Spleen (tissue), 11 donors: ENCODE measurements at regions not wholly inside any gene's neighbourhood (a gene's known extent, or its start where the extent isn't known, plus 50 kb on each side); places are given as distances from the start of the nearest gene placed in this dataset.

Experiments
- DNase-seq: peaks from one replicate; pipeline ENCODE4 v3.0.0-alpha.2; 2020
- H3K27ac ChIP-seq, 8 donors: fragments of 200-600 bp; sonication (generic) in 7 of 8; 1 replicate in 4 of 8; 2 replicates in 4 of 8; pipeline versions ENCODE4 v1.5.0 to v1.8.0; 2016 to 2021; ENCODE audit warnings: inconsistent platforms in 4 of 8, mild to moderate bottlenecking in 4 of 8, moderate library complexity in 1 of 8
- H3K27me3 ChIP-seq, 7 donors: fragments of 200-600 bp; sonication (generic) in 6 of 7; replicated peaks in 1 of 7; 1 replicate in 4 of 7; 2 replicates in 3 of 7; pipeline versions ENCODE4 v1.5.0 to v1.8.0; 2016 to 2021; ENCODE audit warnings: inconsistent platforms in 3 of 7, mild to moderate bottlenecking in 1 of 7
- H3K36me3 ChIP-seq, 6 donors: fragments of 200-600 bp; sonication (generic) in 5 of 6; 1 replicate in 4 of 6; 2 replicates in 2 of 6; pipeline versions ENCODE4 v1.5.0 to v1.8.0; 2016 to 2021; ENCODE audit warnings: inconsistent platforms in 2 of 6
- H3K4me1 ChIP-seq, 6 donors: fragments of 200-600 bp; sonication (generic) in 5 of 6; 1 replicate in 3 of 6; 2 replicates in 3 of 6; pipeline versions ENCODE4 v1.5.0 to v1.8.0; 2016 to 2021; ENCODE audit warnings: inconsistent platforms in 3 of 6
- H3K4me3 ChIP-seq, 8 donors: fragments of 200-600 bp; sonication (generic) in 7 of 8; 1 replicate in 4 of 8; 2 replicates in 4 of 8; pipeline versions ENCODE4 v1.5.0 to v1.8.0; 2016 to 2021; ENCODE audit warnings: inconsistent platforms in 4 of 8, mild to moderate bottlenecking in 4 of 8, moderate library complexity in 2 of 8
- H3K9me3 ChIP-seq, 8 donors: fragments of 200-600 bp; sonication (generic) in 7 of 8; 1 replicate in 4 of 8; 2 replicates in 4 of 8; pipeline versions ENCODE4 v1.5.0 to v1.8.0; 2016 to 2021; ENCODE audit warnings: inconsistent platforms in 4 of 8
- POLR2A ChIP-seq, 3 donors: fragments of 450-650 bp; IDR thresholded peaks; one replicate each; pipeline ENCODE4 v1.5.1; 2017; ENCODE audit warnings: antibody characterized with exemption in 3 of 3, mild to moderate bottlenecking in 1 of 3
- POLR2AphosphoS5 ChIP-seq, 3 donors: sonication (generic); formaldehyde crosslinking; IDR thresholded peaks; one replicate each; pipeline ENCODE4 v1.5.1; 2017; ENCODE audit warnings: antibody characterized with exemption in 3 of 3
- WGBS, 5 donors: extraction: QIAGEN DNeasy Blood & Tissue Kit in 3 of 5; methylation state at CpG; one replicate each; pipeline versions ENCODE4 v1.1.5 to v1.1.7; 2013 to 2018; 5-methylcytosine and 5-hydroxymethylcytosine counted together
- intact Hi-C: fragments of 100-400 bp; cut with DNase I; formaldehyde crosslinking; loops from one replicate; pipeline ENCODE4 v1.15.0; 2023; ENCODE audit warnings: low total_unique reads
- TF ChIP-seq, protein P1 (sequence below), 11 experiments: fragments of 200-600 bp in 7 of 11; fragments of 450-650 bp in 4 of 11; sonication (generic) in 4 of 11; IDR thresholded peaks in 8 of 11; conservative IDR thresholded peaks in 3 of 11; 1 replicate in 7 of 11; 2 replicates in 4 of 11; pipeline versions ENCODE4 v1.4.0 to v1.8.0; 2016 to 2021; ENCODE audit warnings: antibody characterized with exemption in 11 of 11, inconsistent platforms in 4 of 11, mild to moderate bottlenecking in 1 of 11
- donor health status: healthy with polysubstance abuse.
- donor health status: DM: no; HTN: no; CAD: no; lungs with moderate emphysema.
- donor health status: DM: no; HTN: no; CAD: no.
- donor health status: Bipolar disorder and iron deficiency.
- donor health status: healthy.
- donor health status: DM: no; HTN: no; CAD: no.
- donor health status: DM: yes; HTN: yes; CAD: no.

- TF ChIP-seq POLR2AphosphoS5 (IDR thresholded peaks at IDR 0.05) (no peak), POLR2A (IDR thresholded peaks at IDR 0.05) (no peak)
- TF ChIP-seq, protein P1, sequence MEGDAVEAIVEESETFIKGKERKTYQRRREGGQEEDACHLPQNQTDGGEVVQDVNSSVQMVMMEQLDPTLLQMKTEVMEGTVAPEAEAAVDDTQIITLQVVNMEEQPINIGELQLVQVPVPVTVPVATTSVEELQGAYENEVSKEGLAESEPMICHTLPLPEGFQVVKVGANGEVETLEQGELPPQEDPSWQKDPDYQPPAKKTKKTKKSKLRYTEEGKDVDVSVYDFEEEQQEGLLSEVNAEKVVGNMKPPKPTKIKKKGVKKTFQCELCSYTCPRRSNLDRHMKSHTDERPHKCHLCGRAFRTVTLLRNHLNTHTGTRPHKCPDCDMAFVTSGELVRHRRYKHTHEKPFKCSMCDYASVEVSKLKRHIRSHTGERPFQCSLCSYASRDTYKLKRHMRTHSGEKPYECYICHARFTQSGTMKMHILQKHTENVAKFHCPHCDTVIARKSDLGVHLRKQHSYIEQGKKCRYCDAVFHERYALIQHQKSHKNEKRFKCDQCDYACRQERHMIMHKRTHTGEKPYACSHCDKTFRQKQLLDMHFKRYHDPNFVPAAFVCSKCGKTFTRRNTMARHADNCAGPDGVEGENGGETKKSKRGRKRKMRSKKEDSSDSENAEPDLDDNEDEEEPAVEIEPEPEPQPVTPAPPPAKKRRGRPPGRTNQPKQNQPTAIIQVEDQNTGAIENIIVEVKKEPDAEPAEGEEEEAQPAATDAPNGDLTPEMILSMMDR (IDR thresholded peaks at IDR 0.05 in 8 of 11, conservative IDR thresholded peaks at IDR 0.05 in 3 of 11): no peak
- intact Hi-C loops: no loop called here
- Histone ChIP-seq H3K27ac (peak overlapping the region in 6 of 8 donors; percentile 4 to 60 (median 38)), H3K4me3 (no peak overlapping the region), H3K36me3 (no peaks in the 10 kb centered on the region), H3K9me3 (no peaks in the 10 kb centered on the region), H3K4me1 (peaks cover 0 to 3% (median 0%) of the 10 kb centered on the region in 6 donors), H3K27me3 (no peaks in the 10 kb centered on the region)
- no peak for DNase-seq
- 63 to 74% (median 69%) methylated on average over 9 of the region's 9 CpGs for WGBS, 5 donors
These were observed 125.3 kb downstream of the TSHZ3 start for GRCh38 chr19:31223740-31224534.

DNA sequence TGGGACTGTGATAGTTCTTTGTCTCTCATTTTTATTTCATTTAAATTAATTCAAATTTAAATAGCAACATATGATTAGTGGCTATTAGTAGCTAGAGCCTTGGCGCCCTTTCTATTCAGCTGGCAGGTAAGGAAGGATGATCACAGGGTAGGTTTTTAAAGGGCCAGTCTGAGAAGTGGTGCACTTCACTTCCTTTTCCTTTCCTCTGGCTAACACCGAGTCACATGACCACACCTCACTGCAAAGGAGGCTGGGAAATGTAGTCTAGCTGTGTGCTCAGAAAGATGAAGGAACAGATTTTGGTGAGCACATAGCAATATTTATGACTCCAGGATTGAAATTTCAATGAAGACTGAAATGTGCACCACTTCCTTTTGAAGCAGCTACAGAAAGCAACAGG lies 128.7 kb downstream of the TSHZ3 start:
- DNase-seq: no peak
- H3K27me3 ChIP-seq: no peaks in the 10 kb centered on the region
- no peaks in the 10 kb centered on the region for H3K9me3 ChIP-seq
- intact Hi-C loops: no loop called here
- WGBS, 5 donors: 47 to 63% (median 57%) methylated on average over 2 of the region's 2 CpGs
- no peak overlapping the region for H3K4me3 ChIP-seq
- peaks cover 0 to 3% (median 0%) of the 10 kb centered on the region in 6 donors for H3K4me1 ChIP-seq
- no peak for TF ChIP-seq POLR2AphosphoS5 (IDR thresholded peaks at IDR 0.05)
- no peak for TF ChIP-seq POLR2A (IDR thresholded peaks at IDR 0.05)
- TF ChIP-seq, protein P1 (IDR thresholded peaks at IDR 0.05 in 8 of 11, conservative IDR thresholded peaks at IDR 0.05 in 3 of 11): no peak
- no peaks in the 10 kb centered on the region for H3K36me3 ChIP-seq
- no peak overlapping the region for H3K27ac ChIP-seq

GRCh38 chr19:31214997-31215396 lies 134.2 kb downstream of the TSHZ3 start:
- intact Hi-C loops: no loop called here
- Histone ChIP-seq H3K9me3 (no peaks in the 10 kb centered on the region), H3K36me3 (no peaks in the 10 kb centered on the region), H3K4me3 (no peak overlapping the region), H3K4me1 (peaks cover 0 to 11% (median 2%) of the 10 kb centered on the region in 6 donors), H3K27me3 (peaks cover 0 to 5% (median 0%) of the 10 kb centered on the region in 7 donors), H3K27ac (no peak overlapping the region)
- WGBS, 5 donors: 69 to 88% (median 78%) methylated on average over 2 of the region's 2 CpGs
- DNase-seq: no peak
- TF ChIP-seq, protein P1 (IDR thresholded peaks at IDR 0.05 in 8 of 11, conservative IDR thresholded peaks at IDR 0.05 in 3 of 11): no peak
- TF ChIP-seq POLR2A (IDR thresholded peaks at IDR 0.05): no peak

DNA sequence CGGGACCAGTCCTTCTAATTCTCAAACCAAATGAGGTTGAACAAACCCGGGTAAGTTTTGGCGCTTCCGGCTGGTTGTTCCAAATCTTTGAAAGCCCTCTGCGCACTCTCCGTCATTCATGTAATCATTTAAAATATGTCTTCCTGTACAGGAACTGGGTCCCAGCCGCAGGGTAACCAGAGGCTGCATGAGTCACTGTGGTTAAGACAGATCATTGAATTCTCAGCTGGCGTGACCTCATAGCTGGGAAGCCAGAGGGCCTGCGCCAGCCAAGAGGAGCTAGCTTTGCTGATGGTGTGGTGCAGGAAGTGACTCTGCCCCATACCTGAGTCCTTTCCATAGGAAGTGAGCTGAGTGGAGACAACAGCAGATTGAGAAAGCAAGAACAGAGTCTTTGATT lies 135.2 kb downstream of the TSHZ3 start:
- H3K9me3 ChIP-seq: no peaks in the 10 kb centered on the region
- TF ChIP-seq POLR2A (IDR thresholded peaks at IDR 0.05) (no peak), POLR2AphosphoS5 (IDR thresholded peaks at IDR 0.05) (peak in 2 of 3 donors; percentile 45 to 75)
- intact Hi-C loops: no loop called here
- H3K36me3 ChIP-seq: no peaks in the 10 kb centered on the region
- peaks cover 0 to 11% (median 2%) of the 10 kb centered on the region in 6 donors for H3K4me1 ChIP-seq
- peak; percentile 86 for DNase-seq
- 19 to 33% (median 24%) methylated on average over 9 of the region's 9 CpGs for WGBS, 5 donors
- peaks cover 0 to 5% (median 0%) of the 10 kb centered on the region in 7 donors for H3K27me3 ChIP-seq
- peak overlapping the region in 1 of 8 donors; percentile 6 for H3K4me3 ChIP-seq
- H3K27ac ChIP-seq: peak overlapping the region in 3 of 8 donors; percentile 44 to 77 (median 59)
